ENCODE measurements at regions not wholly inside any gene's neighbourhood (a gene's known extent, or its start where the extent isn't known, plus 50 kb on each side); places are given as distances from the start of the nearest gene placed in this dataset.

GRCh38 chr17:53628011-53628410, 194.7 kb upstream of the KIF2B start:
- peak overlapping the region; percentile 43 for H3K4me2 ChIP-seq (ENCODE audit: control insufficient read depth, extremely low read depth, insufficient read depth, low read depth, low read length)
- no peak for FAIRE-seq

GRCh38 chr17:53627511-53627910, 195.2 kb upstream of the KIF2B start:
- no peaks in the 10 kb centered on the region for H3K27me3 ChIP-seq (ENCODE audit: control insufficient read depth, extremely low read depth, insufficient read depth, low read length)
- no peaks in the 10 kb centered on the region for H4K20me1 ChIP-seq (ENCODE audit: control insufficient read depth, extremely low read depth, insufficient read depth, low read length)
- H3K9me1 ChIP-seq (ENCODE audit: control insufficient read depth, extremely low read depth, insufficient read depth, low read length), result no peaks in the 10 kb centered on the region
- dilution Hi-C loops (cut with MboI; ENCODE audit: extremely low pct_ligation_motif_present, low sequenced_read_pairs), result no loop called here
- H3K4me2 ChIP-seq (ENCODE audit: control insufficient read depth, extremely low read depth, insufficient read depth, low read depth, low read length), result peak overlapping the region; percentile 43
- no peak for DNase-seq (ENCODE audit: low read depth, low spot score)
- no peak for TF ChIP-seq CTCF (optimal IDR thresholded peaks at IDR 0.05 in 1 of 3, IDR thresholded peaks at IDR 0.05 in 1 of 3, conservative IDR thresholded peaks at IDR 0.05 in 1 of 3; ENCODE audit: extremely low read depth in 1 of 3, insufficient read depth in 2 of 3, low read length in 3 of 3)
- TF ChIP-seq EZH2 (IDR thresholded peaks at IDR 0.05; ENCODE audit: low read length), result no peak
- peak overlapping the region; percentile 75 for H3K27ac ChIP-seq (ENCODE audit: control insufficient read depth, insufficient read depth, low read length)
- H2AFZ ChIP-seq (ENCODE audit: control insufficient read depth, low read length), result no peak overlapping the region
- H3K9ac ChIP-seq (ENCODE audit: control insufficient read depth, extremely low read depth, insufficient read depth, low read length), result peak overlapping the region; percentile 35
- peak; percentile 56 for FAIRE-seq
- no peaks in the 10 kb centered on the region for H3K79me2 ChIP-seq (ENCODE audit: control insufficient read depth, insufficient read depth, low read length)
- H3K4me1 ChIP-seq (ENCODE audit: control insufficient read depth, extremely low read depth, insufficient read depth, low read length), result peaks cover 37% of the 10 kb centered on the region
- no peaks in the 10 kb centered on the region for H3K9me3 ChIP-seq (ENCODE audit: control insufficient read depth, low read depth, low read length)
- peak overlapping the region in 1 of 3 experiments; percentile 46 for H3K4me3 ChIP-seq (ENCODE audit: control insufficient read depth in 2 of 3, extremely low read depth in 1 of 3, insufficient read depth in 2 of 3, low read depth in 1 of 3, low read length in 3 of 3)
- H3K36me3 ChIP-seq (ENCODE audit: control insufficient read depth in 2 of 2, extremely low read depth in 1 of 2, insufficient read depth in 2 of 2, low read length in 2 of 2), result no peaks in the 10 kb centered on the region

More at GRCh38 chr17:53628011-53628410, 194.7 kb upstream of the KIF2B start:
- TF ChIP-seq CTCF (optimal IDR thresholded peaks at IDR 0.05 in 1 of 3, IDR thresholded peaks at IDR 0.05 in 1 of 3, conservative IDR thresholded peaks at IDR 0.05 in 1 of 3; ENCODE audit: extremely low read depth in 1 of 3, insufficient read depth in 2 of 3, low read length in 3 of 3) (no peak), EZH2 (IDR thresholded peaks at IDR 0.05; ENCODE audit: low read length) (no peak)
- Histone ChIP-seq H3K9me3 (ENCODE audit: control insufficient read depth, low read depth, low read length) (no peaks in the 10 kb centered on the region), H3K4me3 (ENCODE audit: control insufficient read depth in 2 of 3, extremely low read depth in 1 of 3, insufficient read depth in 2 of 3, low read depth in 1 of 3, low read length in 3 of 3) (peak overlapping the region in 1 of 3 experiments; percentile 46), H3K27ac (ENCODE audit: control insufficient read depth, insufficient read depth, low read length) (peak overlapping the region; percentile 75), H3K9ac (ENCODE audit: control insufficient read depth, extremely low read depth, insufficient read depth, low read length) (peak overlapping the region; percentile 35), H3K36me3 (ENCODE audit: control insufficient read depth in 2 of 2, extremely low read depth in 1 of 2, insufficient read depth in 2 of 2, low read length in 2 of 2) (no peaks in the 10 kb centered on the region), H4K20me1 (ENCODE audit: control insufficient read depth, extremely low read depth, insufficient read depth, low read length) (no peaks in the 10 kb centered on the region), H3K9me1 (ENCODE audit: control insufficient read depth, extremely low read depth, insufficient read depth, low read length) (no peaks in the 10 kb centered on the region), H3K27me3 (ENCODE audit: control insufficient read depth, extremely low read depth, insufficient read depth, low read length) (no peaks in the 10 kb centered on the region), H3K79me2 (ENCODE audit: control insufficient read depth, insufficient read depth, low read length) (no peaks in the 10 kb centered on the region), H2AFZ (ENCODE audit: control insufficient read depth, low read length) (no peak overlapping the region), H3K4me1 (ENCODE audit: control insufficient read depth, extremely low read depth, insufficient read depth, low read length) (peaks cover 37% of the 10 kb centered on the region)
- dilution Hi-C loops (cut with MboI; ENCODE audit: extremely low pct_ligation_motif_present, low sequenced_read_pairs), result no loop called here
- DNase-seq (ENCODE audit: low read depth, low spot score), result peak; percentile 30
